ENCODE measurements at regions not wholly inside any gene's neighbourhood (a gene's known extent, or its start where the extent isn't known, plus 50 kb on each side); places are given as distances from the start of the nearest gene placed in this dataset.

GRCh38 chr7:84546403-84546802 is 351.8 kb upstream of the SEMA3A start:
- in situ Hi-C loops (cut with MboI): no loop called here
- POLR2A ChIA-PET: interaction anchor here (0.7 kb wide), 1 partner anchor 8 kb away, joined by 3 read pairs; no protein-coding TSS in a partner anchor
- no peaks in the 10 kb centered on the region for H3K27me3 ChIP-seq (replicated peaks in 1 of 2; ENCODE audit: control insufficient read depth in 2 of 2, insufficient read depth in 2 of 2, low read length in 1 of 2)
- intact Hi-C loops (cut with micrococcal nuclease; ENCODE audit: unreplicated experiment): no loop called here
- CTCF ChIA-PET: no interaction called here
- H3K4me2 ChIP-seq (ENCODE audit: control insufficient read depth, insufficient read depth): no peak overlapping the region
- TF ChIP-seq BCLAF1 (IDR thresholded peaks at IDR 0.05) (no peak), SUZ12 (IDR thresholded peaks at IDR 0.05; ENCODE audit: unreplicated experiment) (no peak), MEF2B (IDR thresholded peaks at IDR 0.05; ENCODE audit: partially characterized antibody, poor library complexity, severe bottlenecking) (no peak), CBX3 (IDR thresholded peaks at IDR 0.05; ENCODE audit: borderline replicate concordance, low read depth) (no peak), GATAD2B (conservative IDR thresholded peaks at IDR 0.05; ENCODE audit: low read depth) (no peak), HDAC2 (IDR thresholded peaks at IDR 0.05) (no peak), HCFC1 (IDR thresholded peaks at IDR 0.05; ENCODE audit: low read length) (no peak), PML (IDR thresholded peaks at IDR 0.05; ENCODE audit: low read length) (no peak), ATF7 (IDR thresholded peaks at IDR 0.05; ENCODE audit: low read depth) (no peak), MYB (IDR thresholded peaks at IDR 0.05; ENCODE audit: borderline replicate concordance, low read depth, low read length) (no peak), STAT1 (conservative IDR thresholded peaks at IDR 0.05) (no peak), RUNX3 (IDR thresholded peaks at IDR 0.05; ENCODE audit: low read length) (no peak), EZH2 (IDR thresholded peaks at IDR 0.05; ENCODE audit: borderline replicate concordance, control insufficient read depth, low read depth, low read length) (no peak)
- FAIRE-seq: no peak
- H3K4me3 ChIP-seq: no peak overlapping the region
- ATAC-seq: no peak
- RAD21 ChIA-PET (ENCODE audit: unreplicated experiment): no interaction called here
- BruUV-seq (replicated peaks): no TSS peak
- H4K20me1 ChIP-seq (ENCODE audit: control insufficient read depth, insufficient read depth): no peaks in the 10 kb centered on the region
- no peak for DNase-seq (ENCODE audit: low read depth, low spot score)
- H3K9ac ChIP-seq (ENCODE audit: control insufficient read depth, insufficient read depth, low read length): no peak overlapping the region
- WGBS (ENCODE audit: insufficient coverage, insufficient replicate concordance, low lambda C conversion rate, missing lambda C conversion rate): 65% methylated on average over 12 of the region's 12 CpGs
- SMC1A ChIA-PET (ENCODE audit: uncharacterized antibody, unreplicated experiment): interaction anchor here (1.4 kb wide), 1 partner anchor 113 kb away, joined by 3 read pairs; no protein-coding TSS in a partner anchor
- H2AFZ ChIP-seq (ENCODE audit: control insufficient read depth, low read depth, low read length): no peak overlapping the region
- H3K27ac ChIP-seq (ENCODE audit: control insufficient read depth, insufficient read depth): no peak overlapping the region
- H3K9me3 ChIP-seq (replicated peaks; ENCODE audit: control insufficient read depth, insufficient read depth, low read length): no peaks in the 10 kb centered on the region
- no peaks in the 10 kb centered on the region for H3K79me2 ChIP-seq (ENCODE audit: control insufficient read depth, insufficient read depth, low read length)
- H3K4me1 ChIP-seq (ENCODE audit: control insufficient read depth, insufficient read depth, low read length): no peaks in the 10 kb centered on the region
- H3K36me3 ChIP-seq (ENCODE audit: control insufficient read depth in 2 of 2, insufficient read depth in 2 of 2, low read length in 1 of 2): no peaks in the 10 kb centered on the region

Data from GM12878 (cell line).